Erythroblast (primary cell): ENCODE measurements at regions not wholly inside any gene's neighbourhood (a gene's known extent, or its start where the extent isn't known, plus 50 kb on each side); places are given as distances from the start of the nearest gene placed in this dataset.

ENCODE experiments used
- DNase-seq, 2 experiments: peaks; one replicate each; lab custom pipeline; 2025; lab: John Stamatoyannopoulos, UW
- GATA1 ChIP-seq: IDR thresholded peaks from 2 replicates; pipeline ENCODE4 v1.6.1; 2011; ENCODE audit warnings: low read depth, mild to moderate bottlenecking, control low read depth, low read length, moderate library complexity
- POLR2A ChIP-seq: IDR thresholded peaks from 2 replicates; pipeline ENCODE4 v1.6.1; 2011; ENCODE audit warnings: mild to moderate bottlenecking, low read length

GRCh38 chr5:107154593-107154992, 516.1 kb downstream of the EFNA5 start:
- DNase-seq, result no peak
- no peak for TF ChIP-seq GATA1
- no peak for TF ChIP-seq POLR2A

- TF ChIP-seq POLR2A (no peak), GATA1 (no peak)
- no peak for DNase-seq
These were observed 517.5 kb downstream of the EFNA5 start for GRCh38 chr5:107153283-107153682.

- no peak for TF ChIP-seq POLR2A
- no peak for TF ChIP-seq GATA1
- no peak for DNase-seq
These were observed 521.3 kb downstream of the EFNA5 start for GRCh38 chr5:107149243-107150005.

- TF ChIP-seq GATA1, result no peak
- no peak for TF ChIP-seq POLR2A
- no peak for DNase-seq
These were observed 523.1 kb downstream of the EFNA5 start for GRCh38 chr5:107147589-107147988.

GRCh38 chr5:107146901-107147300, 523.8 kb downstream of the EFNA5 start:
- no peak for DNase-seq
- TF ChIP-seq POLR2A (no peak), GATA1 (no peak)

GRCh38 chr5:107135391-107135790, 535.3 kb downstream of the EFNA5 start:
- TF ChIP-seq POLR2A (no peak), GATA1 (no peak)
- no peak for DNase-seq

GRCh38 chr5:107134931-107135330, 535.8 kb downstream of the EFNA5 start:
- TF ChIP-seq POLR2A (no peak), GATA1 (no peak)
- DNase-seq, result no peak

- TF ChIP-seq POLR2A, result no peak
- no peak for TF ChIP-seq GATA1
- DNase-seq, result no peak
These were observed 541.7 kb downstream of the EFNA5 start for GRCh38 chr5:107129051-107129450.

- no peak for DNase-seq
- TF ChIP-seq POLR2A (no peak), GATA1 (no peak)
These were observed 542.9 kb downstream of the EFNA5 start for GRCh38 chr5:107127878-107128277.

- no peak for TF ChIP-seq GATA1
- TF ChIP-seq POLR2A, result no peak
- DNase-seq, result no peak
These were observed 544.4 kb downstream of the EFNA5 start for GRCh38 chr5:107126341-107126740.

- no peak for DNase-seq
- no peak for TF ChIP-seq POLR2A
- TF ChIP-seq GATA1, result no peak
These were observed 546.4 kb downstream of the EFNA5 start for GRCh38 chr5:107124376-107124775.

GRCh38 chr5:107123014-107123413, 547.7 kb downstream of the EFNA5 start:
- no peak for TF ChIP-seq GATA1
- TF ChIP-seq POLR2A, result no peak

GRCh38 chr5:107121793-107122519, 548.8 kb downstream of the EFNA5 start:
- DNase-seq, result no peak
- TF ChIP-seq POLR2A, result no peak

More at GRCh38 chr5:107123014-107123413, 547.7 kb downstream of the EFNA5 start:
- DNase-seq, result no peak

GRCh38 chr5:107119656-107120055, 551.1 kb downstream of the EFNA5 start:
- DNase-seq, result no peak
- TF ChIP-seq GATA1 (no peak), POLR2A (no peak)
